ENCODE measurements at regions not wholly inside any gene's neighbourhood (a gene's known extent, or its start where the extent isn't known, plus 50 kb on each side); places are given as distances from the start of the nearest gene placed in this dataset.

GRCh38 chr18:1922066-1922465, 649.2 kb downstream of the METTL4 start:
- no peaks in the 10 kb centered on the region for H3K9me3 ChIP-seq (ENCODE audit: control insufficient read depth in 2 of 2, insufficient read depth in 1 of 2, low read length in 1 of 2)
- H3K27ac ChIP-seq (ENCODE audit: low read depth in 1 of 2, low read length in 1 of 2): no peak overlapping the region
- H3K27me3 ChIP-seq (ENCODE audit: control insufficient read depth in 2 of 2, insufficient read depth in 1 of 2, low read length in 1 of 2): no peaks in the 10 kb centered on the region
- H3K4me3 ChIP-seq (ENCODE audit: low read length in 2 of 2): no peak overlapping the region
- no peaks in the 10 kb centered on the region for H3K36me3 ChIP-seq (ENCODE audit: control insufficient read depth in 2 of 2, insufficient read depth in 2 of 2, low read length in 1 of 2)
- H3K4me1 ChIP-seq (ENCODE audit: control insufficient read depth in 2 of 2, insufficient read depth in 2 of 2, low read length in 2 of 2): no peaks in the 10 kb centered on the region
- DNase-seq (ENCODE audit: low read depth in 6 of 9, low spot score in 9 of 9): no peak

- Histone ChIP-seq H3K27ac (ENCODE audit: low read depth in 1 of 2, low read length in 1 of 2) (no peak overlapping the region), H3K4me1 (ENCODE audit: control insufficient read depth in 2 of 2, insufficient read depth in 2 of 2, low read length in 2 of 2) (no peaks in the 10 kb centered on the region), H3K9me3 (ENCODE audit: control insufficient read depth in 2 of 2, insufficient read depth in 1 of 2, low read length in 1 of 2) (no peaks in the 10 kb centered on the region), H3K4me3 (ENCODE audit: low read length in 2 of 2) (no peak overlapping the region), H3K36me3 (ENCODE audit: control insufficient read depth in 2 of 2, insufficient read depth in 2 of 2, low read length in 1 of 2) (no peaks in the 10 kb centered on the region), H3K27me3 (ENCODE audit: control insufficient read depth in 2 of 2, insufficient read depth in 1 of 2, low read length in 1 of 2) (no peaks in the 10 kb centered on the region)
- WGBS: 84% methylated on average over 6 of the region's 6 CpGs
- no peak for DNase-seq (ENCODE audit: low read depth in 6 of 9, low spot score in 9 of 9)
These were observed 642.6 kb downstream of the METTL4 start for GRCh38 chr18:1928711-1929110.

DNA sequence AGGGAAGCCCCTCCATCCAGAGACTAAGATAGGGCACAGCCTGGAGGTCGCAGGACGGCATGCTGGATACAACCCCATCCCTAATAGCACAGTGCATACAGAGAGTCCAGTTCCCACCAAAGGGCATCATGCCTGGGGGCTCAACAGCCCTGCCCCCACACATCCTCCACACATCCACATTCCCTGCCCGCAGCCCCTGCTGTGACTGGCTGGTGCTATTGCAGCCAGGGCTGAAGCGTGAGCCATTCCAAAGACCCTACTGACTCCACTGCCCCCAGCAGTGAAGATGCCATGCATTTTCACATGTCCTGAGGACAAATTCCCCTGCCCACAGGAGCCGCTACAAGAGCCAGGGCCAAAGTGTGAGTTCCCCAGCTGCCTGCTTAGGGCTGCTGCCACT, 641.6 kb downstream of the METTL4 start:
- Histone ChIP-seq H3K4me3 (ENCODE audit: low read length in 2 of 2) (no peak overlapping the region), H3K36me3 (ENCODE audit: control insufficient read depth in 2 of 2, insufficient read depth in 2 of 2, low read length in 1 of 2) (no peaks in the 10 kb centered on the region), H3K27me3 (ENCODE audit: control insufficient read depth in 2 of 2, insufficient read depth in 1 of 2, low read length in 1 of 2) (no peaks in the 10 kb centered on the region), H3K9me3 (ENCODE audit: control insufficient read depth in 2 of 2, insufficient read depth in 1 of 2, low read length in 1 of 2) (no peaks in the 10 kb centered on the region), H3K4me1 (ENCODE audit: control insufficient read depth in 2 of 2, insufficient read depth in 2 of 2, low read length in 2 of 2) (no peaks in the 10 kb centered on the region), H3K27ac (ENCODE audit: low read depth in 1 of 2, low read length in 1 of 2) (no peak overlapping the region)
- no peak for DNase-seq (ENCODE audit: low read depth in 6 of 9, low spot score in 9 of 9)
- WGBS: 99% methylated on average over 5 of the region's 5 CpGs

DNA sequence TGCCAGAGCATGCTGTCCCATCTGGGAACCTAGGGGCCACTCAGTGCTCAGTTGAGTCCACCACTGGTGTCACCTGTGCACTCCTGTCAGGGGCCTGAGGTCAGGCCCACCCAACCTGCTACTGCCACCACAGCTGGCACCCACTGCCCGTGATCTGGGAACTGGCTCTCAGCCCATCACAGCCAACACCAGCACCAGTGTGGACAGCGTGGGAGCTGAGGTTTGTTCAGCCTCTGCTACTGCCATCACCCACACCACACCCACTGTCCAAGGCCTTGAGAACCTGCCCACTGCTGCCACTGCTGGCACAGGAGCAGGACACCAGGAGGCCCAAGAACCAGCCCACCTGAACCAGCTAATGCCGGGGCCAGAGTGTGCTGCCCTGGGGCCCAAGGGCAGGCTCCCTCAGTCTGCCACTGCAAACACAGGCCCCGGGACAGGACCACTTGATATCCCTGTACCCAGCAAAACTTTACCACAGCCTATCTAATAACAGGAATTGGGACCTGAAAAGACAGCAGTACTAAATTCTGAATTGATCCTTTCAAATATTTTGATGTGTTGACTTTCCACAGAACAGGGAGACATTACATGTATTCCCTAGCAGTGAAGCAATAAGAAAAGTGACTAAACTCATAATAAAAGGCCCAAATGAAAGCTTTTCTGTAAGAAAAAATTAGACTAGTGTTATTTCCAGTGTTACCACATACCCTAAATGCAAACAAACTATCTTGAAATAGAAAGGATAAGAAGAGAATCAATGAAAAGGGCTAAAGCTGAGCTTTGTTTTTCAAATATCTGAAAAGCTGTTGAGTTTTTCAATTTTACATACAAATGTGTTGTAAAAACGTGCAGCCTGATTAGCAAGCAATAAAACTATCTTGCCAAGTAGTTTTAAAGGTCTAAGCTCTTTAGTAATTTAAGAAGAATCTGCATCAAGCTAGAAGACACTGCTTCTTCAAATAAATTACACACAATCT, 640.7 kb downstream of the METTL4 start:
- Histone ChIP-seq H3K27me3 (ENCODE audit: control insufficient read depth in 2 of 2, insufficient read depth in 1 of 2, low read length in 1 of 2) (no peaks in the 10 kb centered on the region), H3K4me1 (ENCODE audit: control insufficient read depth in 2 of 2, insufficient read depth in 2 of 2, low read length in 2 of 2) (no peaks in the 10 kb centered on the region), H3K9me3 (ENCODE audit: control insufficient read depth in 2 of 2, insufficient read depth in 1 of 2, low read length in 1 of 2) (no peaks in the 10 kb centered on the region), H3K4me3 (ENCODE audit: low read length in 2 of 2) (no peak overlapping the region), H3K27ac (ENCODE audit: low read depth in 1 of 2, low read length in 1 of 2) (no peak overlapping the region), H3K36me3 (ENCODE audit: control insufficient read depth in 2 of 2, insufficient read depth in 2 of 2, low read length in 1 of 2) (no peaks in the 10 kb centered on the region)
- DNase-seq (ENCODE audit: low read depth in 6 of 9, low spot score in 9 of 9): no peak
- WGBS: 88% methylated on average over 5 of the region's 5 CpGs

GRCh38 chr18:1952486-1952885, 618.8 kb downstream of the METTL4 start:
- H3K4me1 ChIP-seq (ENCODE audit: control insufficient read depth in 2 of 2, insufficient read depth in 2 of 2, low read length in 2 of 2): no peaks in the 10 kb centered on the region
- H3K27me3 ChIP-seq (ENCODE audit: control insufficient read depth in 2 of 2, insufficient read depth in 1 of 2, low read length in 1 of 2): no peaks in the 10 kb centered on the region
- H3K27ac ChIP-seq (ENCODE audit: low read depth in 1 of 2, low read length in 1 of 2): no peak overlapping the region
- DNase-seq (ENCODE audit: low read depth in 6 of 9, low spot score in 9 of 9): no peak
- H3K4me3 ChIP-seq (ENCODE audit: low read length in 2 of 2): no peak overlapping the region
- H3K9me3 ChIP-seq (ENCODE audit: control insufficient read depth in 2 of 2, insufficient read depth in 1 of 2, low read length in 1 of 2): no peaks in the 10 kb centered on the region
- 78% methylated on average over 5 of the region's 5 CpGs for WGBS
- H3K36me3 ChIP-seq (ENCODE audit: control insufficient read depth in 2 of 2, insufficient read depth in 2 of 2, low read length in 1 of 2): no peaks in the 10 kb centered on the region

DNA sequence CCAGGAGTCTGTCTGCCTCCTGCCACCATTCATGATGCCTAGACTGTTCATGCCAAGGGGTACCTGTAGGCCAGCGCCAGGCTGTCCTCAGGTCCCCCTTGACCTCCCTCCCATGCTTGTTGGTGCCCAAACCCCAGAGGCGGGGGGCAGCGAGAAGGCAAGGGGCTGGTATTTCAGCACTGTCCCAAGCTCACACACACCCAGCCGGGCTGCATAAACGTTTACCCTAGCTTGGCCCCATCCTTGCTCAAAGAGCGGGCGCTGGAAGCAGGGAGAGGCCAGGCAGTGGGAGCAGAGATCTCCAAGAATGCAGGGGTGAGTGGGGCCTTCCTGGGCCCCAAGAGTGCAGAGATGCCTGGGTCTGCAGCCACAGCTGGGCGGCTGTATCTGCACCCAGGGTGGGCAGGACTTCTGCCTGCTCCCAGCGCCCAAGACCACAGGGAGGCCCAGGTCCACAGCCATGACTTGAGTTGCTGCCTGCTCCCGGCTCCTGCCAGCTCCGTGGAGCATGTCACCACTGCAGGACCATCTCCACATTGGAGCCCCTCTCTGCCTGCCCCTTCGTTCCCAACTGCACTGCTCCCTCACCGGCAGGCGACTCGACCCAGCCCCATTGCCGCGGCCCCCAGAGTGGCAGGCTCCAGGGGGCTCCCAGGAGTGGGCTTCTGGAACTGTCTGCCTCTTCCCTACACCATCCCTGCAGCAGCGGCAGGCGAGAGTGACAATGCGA, 616.6 kb downstream of the METTL4 start:
- 93% methylated on average over 20 of the region's 20 CpGs for WGBS
- Histone ChIP-seq H3K4me3 (ENCODE audit: low read length in 2 of 2) (no peak overlapping the region), H3K36me3 (ENCODE audit: control insufficient read depth in 2 of 2, insufficient read depth in 2 of 2, low read length in 1 of 2) (no peaks in the 10 kb centered on the region), H3K27me3 (ENCODE audit: control insufficient read depth in 2 of 2, insufficient read depth in 1 of 2, low read length in 1 of 2) (no peaks in the 10 kb centered on the region), H3K4me1 (ENCODE audit: control insufficient read depth in 2 of 2, insufficient read depth in 2 of 2, low read length in 2 of 2) (no peaks in the 10 kb centered on the region), H3K9me3 (ENCODE audit: control insufficient read depth in 2 of 2, insufficient read depth in 1 of 2, low read length in 1 of 2) (no peaks in the 10 kb centered on the region), H3K27ac (ENCODE audit: low read depth in 1 of 2, low read length in 1 of 2) (no peak overlapping the region)
- no peak for DNase-seq (ENCODE audit: low read depth in 6 of 9, low spot score in 9 of 9)

DNA sequence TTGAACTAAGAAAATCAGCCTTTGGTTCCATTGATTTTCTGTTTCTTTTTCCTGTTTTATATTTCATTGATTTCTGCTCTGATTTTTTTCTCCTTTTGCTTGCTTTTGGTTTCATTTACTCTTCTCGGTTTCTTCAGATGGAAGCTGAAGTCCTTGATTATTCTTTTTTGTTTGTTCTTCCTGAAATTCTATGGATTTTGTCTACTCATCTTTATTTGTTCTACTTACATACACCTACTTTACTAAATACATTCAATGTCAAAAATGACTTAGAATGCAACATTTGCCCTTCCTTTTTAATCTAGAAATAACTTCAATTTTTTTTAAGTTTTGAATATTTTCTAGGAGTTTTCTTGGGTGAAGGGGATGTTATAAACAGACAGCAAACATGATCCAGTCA, 612.5 kb downstream of the METTL4 start:
- 0% methylated on average over 1 of the region's 1 CpG for WGBS
- Histone ChIP-seq H3K27me3 (ENCODE audit: control insufficient read depth in 2 of 2, insufficient read depth in 1 of 2, low read length in 1 of 2) (no peaks in the 10 kb centered on the region), H3K4me3 (ENCODE audit: low read length in 2 of 2) (no peak overlapping the region), H3K9me3 (ENCODE audit: control insufficient read depth in 2 of 2, insufficient read depth in 1 of 2, low read length in 1 of 2) (no peaks in the 10 kb centered on the region), H3K4me1 (ENCODE audit: control insufficient read depth in 2 of 2, insufficient read depth in 2 of 2, low read length in 2 of 2) (no peaks in the 10 kb centered on the region), H3K36me3 (ENCODE audit: control insufficient read depth in 2 of 2, insufficient read depth in 2 of 2, low read length in 1 of 2) (no peaks in the 10 kb centered on the region), H3K27ac (ENCODE audit: low read depth in 1 of 2, low read length in 1 of 2) (no peak overlapping the region)
- no peak for DNase-seq (ENCODE audit: low read depth in 6 of 9, low spot score in 9 of 9)

DNA sequence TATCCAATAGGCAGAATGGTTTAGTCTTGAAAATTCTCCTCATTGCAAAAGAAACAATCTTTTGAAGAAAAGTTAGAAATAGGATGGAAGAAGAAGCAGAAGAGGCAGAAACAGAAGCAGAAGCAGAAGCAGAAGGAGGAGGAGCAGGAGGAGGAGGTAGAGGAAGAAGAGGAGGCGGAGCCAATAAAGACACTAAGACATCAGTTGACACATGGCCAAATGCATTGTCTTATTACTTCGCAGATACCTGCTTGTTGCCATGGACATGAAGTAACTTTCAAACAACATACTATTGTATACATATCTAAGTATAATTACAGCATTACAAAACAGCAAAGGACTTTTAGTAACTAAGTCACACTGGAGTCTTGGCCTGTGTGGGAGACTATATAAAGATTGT, 606.3 kb downstream of the METTL4 start:
- WGBS: 96% methylated on average over 2 of the region's 2 CpGs
- H3K27ac ChIP-seq (ENCODE audit: low read depth in 1 of 2, low read length in 1 of 2): no peak overlapping the region
- no peaks in the 10 kb centered on the region for H3K9me3 ChIP-seq (ENCODE audit: control insufficient read depth in 2 of 2, insufficient read depth in 1 of 2, low read length in 1 of 2)
- no peak overlapping the region for H3K4me3 ChIP-seq (ENCODE audit: low read length in 2 of 2)
- no peak for DNase-seq (ENCODE audit: low read depth in 6 of 9, low spot score in 9 of 9)
- H3K27me3 ChIP-seq (ENCODE audit: control insufficient read depth in 2 of 2, insufficient read depth in 1 of 2, low read length in 1 of 2): no peaks in the 10 kb centered on the region
- no peaks in the 10 kb centered on the region for H3K4me1 ChIP-seq (ENCODE audit: control insufficient read depth in 2 of 2, insufficient read depth in 2 of 2, low read length in 2 of 2)
- H3K36me3 ChIP-seq (ENCODE audit: control insufficient read depth in 2 of 2, insufficient read depth in 2 of 2, low read length in 1 of 2): no peaks in the 10 kb centered on the region

DNA sequence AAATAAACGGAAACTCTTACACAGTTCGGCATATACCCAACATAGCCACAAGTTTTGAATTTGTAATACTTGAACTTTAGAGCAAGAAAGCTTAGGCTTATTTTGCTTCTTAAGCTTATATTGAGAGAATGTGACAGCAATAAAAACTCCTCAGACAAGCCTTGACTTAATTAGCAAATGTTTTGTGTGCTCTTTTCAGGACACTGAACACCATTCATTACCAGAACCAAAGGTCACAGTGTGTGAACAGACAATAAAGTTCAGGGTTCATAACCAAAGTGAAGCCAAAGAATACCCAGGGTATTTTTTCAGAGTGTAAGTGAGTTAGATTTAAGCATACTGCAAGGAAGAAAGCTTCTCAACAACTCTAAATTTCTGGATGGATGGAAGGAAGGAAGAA, 605.8 kb downstream of the METTL4 start:
- Histone ChIP-seq H3K27ac (ENCODE audit: low read depth in 1 of 2, low read length in 1 of 2) (no peak overlapping the region), H3K4me3 (ENCODE audit: low read length in 2 of 2) (no peak overlapping the region), H3K36me3 (ENCODE audit: control insufficient read depth in 2 of 2, insufficient read depth in 2 of 2, low read length in 1 of 2) (no peaks in the 10 kb centered on the region), H3K9me3 (ENCODE audit: control insufficient read depth in 2 of 2, insufficient read depth in 1 of 2, low read length in 1 of 2) (no peaks in the 10 kb centered on the region), H3K27me3 (ENCODE audit: control insufficient read depth in 2 of 2, insufficient read depth in 1 of 2, low read length in 1 of 2) (no peaks in the 10 kb centered on the region), H3K4me1 (ENCODE audit: control insufficient read depth in 2 of 2, insufficient read depth in 2 of 2, low read length in 2 of 2) (no peaks in the 10 kb centered on the region)
- 49% methylated on average over 2 of the region's 2 CpGs for WGBS
- DNase-seq (ENCODE audit: low read depth in 6 of 9, low spot score in 9 of 9): no peak
